HTR-8/SVneo (cell line): ENCODE measurements at regions not wholly inside any gene's neighbourhood (a gene's known extent, or its start where the extent isn't known, plus 50 kb on each side); places are given as distances from the start of the nearest gene placed in this dataset.

Experiments
- DNase-seq: peaks from one replicate; pipeline ENCODE4 v3.0.0; 2011; ENCODE audit warnings: low spot score, mixed read lengths; ENCODE audit not compliant: insufficient read length
- FAIRE-seq: peaks from 2 replicates; lab custom pipeline; 2011; peaks lifted over from hg19 to GRCh38; lab: Jason Lieb, UNC

DNA sequence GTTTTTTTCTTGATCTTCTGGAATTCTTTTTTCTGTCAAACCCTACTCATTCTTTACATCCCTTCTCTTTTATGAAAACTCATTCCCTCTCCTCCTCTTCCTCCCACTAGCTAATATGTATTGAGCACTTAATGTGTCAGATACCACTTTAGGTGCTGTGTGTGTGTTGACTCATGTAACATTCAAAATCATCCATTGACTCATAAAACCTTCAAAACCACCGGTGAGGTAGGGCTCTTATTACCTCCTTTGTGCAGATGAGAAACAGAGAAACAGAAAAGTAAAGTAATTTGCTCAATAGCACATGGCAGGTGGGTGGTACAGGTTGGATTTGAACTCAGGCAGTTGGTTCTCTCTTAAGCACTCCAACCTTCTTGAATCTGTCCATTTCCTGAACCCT, 136.3 kb upstream of the NEDD9 start:
- no peak for FAIRE-seq
- DNase-seq: no peak

DNA sequence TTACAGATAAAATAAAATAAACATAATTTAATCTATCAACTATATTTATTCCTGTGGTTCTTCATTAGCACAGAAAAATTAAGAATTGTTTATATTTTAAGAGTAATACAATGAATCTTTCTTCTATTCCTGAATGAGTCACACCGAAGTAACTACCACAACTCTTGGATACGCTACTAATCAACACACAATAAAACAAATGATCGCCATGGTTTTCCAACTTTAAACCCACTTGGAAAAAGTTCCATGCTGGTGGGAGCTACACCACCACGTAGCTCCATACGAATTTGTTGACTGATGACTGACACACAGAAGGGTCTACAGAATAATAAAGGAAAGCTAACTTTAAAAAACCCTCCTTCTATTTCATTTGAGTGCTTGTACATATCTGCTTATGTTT, 135.8 kb upstream of the NEDD9 start:
- no peak for FAIRE-seq
- DNase-seq: no peak

- no peak for DNase-seq
- FAIRE-seq: no peak
Measured at GRCh38 chr6:11367638-11368199, 135.3 kb upstream of the NEDD9 start.

DNA sequence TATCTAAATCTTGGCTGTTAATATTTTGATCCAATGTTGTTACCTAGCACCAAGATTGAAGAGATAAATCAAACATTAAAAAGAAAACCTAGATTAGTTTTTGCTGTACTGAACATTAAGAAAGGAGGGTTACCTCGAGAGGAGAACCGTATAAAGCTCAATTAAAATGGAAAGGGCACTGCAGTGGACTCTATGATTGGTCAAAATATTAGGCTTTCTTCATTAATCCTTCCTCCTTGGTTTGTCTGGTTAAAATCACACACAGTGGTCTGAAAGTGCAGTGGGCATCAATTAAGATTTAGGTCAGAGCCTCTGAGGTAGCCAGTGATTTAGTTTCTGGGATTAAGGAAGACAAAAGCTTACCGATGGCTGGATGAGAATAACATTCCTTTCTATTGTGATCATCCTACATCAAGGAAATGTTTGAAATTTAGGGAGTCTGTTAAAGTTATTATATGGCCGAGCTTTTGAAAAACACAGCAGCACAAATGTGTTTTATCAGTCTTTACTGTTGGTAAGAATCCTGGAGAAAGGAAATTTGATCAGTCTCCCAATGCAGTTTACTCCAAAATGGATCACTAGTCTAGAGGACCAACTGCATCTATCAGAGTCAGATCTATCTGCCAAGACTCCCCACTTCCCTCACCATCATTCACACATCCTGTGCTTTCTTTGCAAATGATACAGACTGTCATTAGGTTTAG, 134.6 kb upstream of the NEDD9 start:
- peak; percentile 22 for DNase-seq
- FAIRE-seq: no peak

GRCh38 chr6:11366183-11366933, 133.9 kb upstream of the NEDD9 start:
- no peak for DNase-seq
- FAIRE-seq: no peak

DNA sequence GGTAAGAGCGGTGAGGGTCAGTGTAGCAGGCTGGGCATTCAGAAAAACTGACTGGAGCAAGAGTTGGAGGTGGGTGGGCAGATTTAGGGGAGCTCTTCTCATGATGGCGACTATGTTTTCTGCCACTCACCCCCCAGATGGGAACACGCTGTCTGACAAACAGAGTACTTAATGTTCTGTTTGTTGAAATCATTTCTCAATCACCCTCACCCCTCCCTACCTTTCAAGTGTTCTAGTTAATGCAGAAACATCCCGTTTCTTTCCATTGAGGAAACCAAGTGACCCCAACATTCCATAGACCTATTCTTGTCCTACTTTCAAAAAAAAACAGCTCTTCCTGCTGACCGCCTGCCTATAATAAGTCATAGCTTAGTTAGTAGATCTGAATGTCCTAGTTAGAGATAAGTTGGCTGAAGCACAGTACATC, 132.5 kb upstream of the NEDD9 start:
- DNase-seq (no peak), FAIRE-seq (peak; percentile 49)

DNA sequence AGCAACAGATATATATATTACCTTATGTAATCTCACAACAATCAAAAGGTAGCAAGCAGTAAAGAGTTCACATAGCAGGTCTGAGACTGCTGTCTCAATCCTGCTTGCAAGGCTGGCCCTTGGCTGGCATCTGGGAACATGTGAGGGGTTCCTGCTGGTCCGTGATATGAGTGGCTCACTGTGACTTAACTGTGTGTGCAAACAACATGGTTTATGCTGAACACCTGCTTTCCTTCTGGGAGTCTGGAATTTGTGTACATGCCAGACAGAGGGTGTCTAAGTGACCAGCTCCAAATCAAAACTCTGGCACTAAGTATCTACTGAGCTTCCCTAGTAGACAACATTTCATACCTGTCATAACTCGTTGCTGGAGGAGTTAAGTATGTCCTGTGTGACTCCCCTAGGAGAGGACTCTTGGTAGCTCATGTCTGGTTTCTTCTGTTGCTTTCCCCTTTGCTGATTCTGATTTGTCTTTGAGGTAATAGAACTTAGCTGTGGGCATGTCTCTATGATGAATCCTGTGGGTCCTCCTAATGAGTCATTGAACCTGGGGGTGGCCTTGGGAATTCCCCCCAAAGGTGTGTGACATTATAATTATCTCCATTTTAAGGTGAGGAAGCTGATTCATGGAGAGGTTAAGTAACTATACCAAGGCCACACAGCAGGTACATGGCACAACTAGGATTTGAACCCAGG, 131.6 kb upstream of the NEDD9 start:
- no peak for FAIRE-seq
- no peak for DNase-seq

DNA sequence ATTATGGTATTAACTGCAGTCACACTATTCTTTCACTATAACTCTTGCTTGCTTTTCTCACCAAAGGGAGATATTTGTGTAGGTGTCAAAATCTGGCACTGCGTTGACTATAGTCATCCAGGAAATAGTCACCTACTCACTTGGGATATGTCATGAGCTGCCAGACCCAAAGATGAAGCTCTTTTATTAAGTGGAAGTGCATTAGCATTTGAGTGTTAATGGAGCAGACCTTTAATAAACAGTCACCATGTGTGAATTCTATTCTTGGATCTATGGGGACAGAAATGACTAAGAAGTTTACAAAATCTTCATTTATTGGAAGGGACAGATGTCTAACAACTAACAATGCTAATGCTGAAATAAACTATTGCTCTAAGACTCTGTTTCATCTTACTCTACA, 130.1 kb upstream of the NEDD9 start:
- FAIRE-seq (no peak), DNase-seq (no peak)

DNA sequence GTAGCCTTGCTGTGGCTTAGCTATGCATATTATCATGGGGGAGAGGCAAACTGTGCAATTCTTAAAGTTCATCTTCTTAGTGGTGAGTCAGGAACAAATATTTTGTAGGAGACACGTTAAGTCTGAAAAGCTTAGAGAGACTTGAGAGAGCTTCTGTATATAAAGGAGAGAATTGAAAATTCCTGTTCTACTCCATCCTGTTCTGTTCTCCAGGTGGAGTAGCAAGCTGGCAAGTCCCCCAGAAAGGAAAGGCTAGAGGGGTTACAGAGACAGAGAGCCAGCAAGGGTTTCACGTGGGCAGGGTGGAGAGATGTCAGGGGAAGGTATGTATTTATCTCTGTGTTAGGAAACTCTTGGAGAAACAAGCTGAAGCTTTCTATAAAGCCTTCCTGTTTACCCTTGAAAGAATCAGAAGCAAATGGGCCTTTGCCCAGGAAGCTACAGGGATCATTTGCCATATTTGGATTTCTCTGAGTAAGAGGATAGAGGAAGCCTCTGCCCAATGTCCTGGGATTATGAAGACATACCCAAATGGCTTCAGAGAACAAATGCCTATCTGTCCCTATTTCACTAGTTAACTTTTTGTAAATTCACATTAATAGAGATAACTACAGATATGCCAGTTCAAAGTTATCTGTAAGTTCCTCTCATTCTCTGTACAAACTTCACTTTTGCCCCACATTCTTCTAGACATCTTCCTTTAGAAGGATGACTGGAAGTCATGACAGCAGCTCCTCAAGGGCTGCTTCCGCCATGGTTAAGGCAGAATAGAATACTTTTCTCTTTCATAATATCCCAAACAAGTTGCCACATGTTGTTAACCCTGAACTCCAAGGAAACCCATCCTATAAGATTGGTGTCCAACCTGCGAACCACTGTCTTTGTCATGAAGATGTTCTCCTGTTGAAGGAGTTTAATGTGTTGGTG, 126.7 kb upstream of the NEDD9 start:
- DNase-seq: no peak
- FAIRE-seq: no peak

GRCh38 chr6:11357285-11357684, 124.8 kb upstream of the NEDD9 start:
- no peak for DNase-seq
- FAIRE-seq: no peak

- no peak for FAIRE-seq
- no peak for DNase-seq
Measured at GRCh38 chr6:11356404-11357155, 124.1 kb upstream of the NEDD9 start.

GRCh38 chr6:11353921-11354389, 121.5 kb upstream of the NEDD9 start:
- no peak for DNase-seq
- FAIRE-seq: no peak

- DNase-seq: no peak
- no peak for FAIRE-seq
Measured at GRCh38 chr6:11350294-11350693, 117.8 kb upstream of the NEDD9 start.

DNA sequence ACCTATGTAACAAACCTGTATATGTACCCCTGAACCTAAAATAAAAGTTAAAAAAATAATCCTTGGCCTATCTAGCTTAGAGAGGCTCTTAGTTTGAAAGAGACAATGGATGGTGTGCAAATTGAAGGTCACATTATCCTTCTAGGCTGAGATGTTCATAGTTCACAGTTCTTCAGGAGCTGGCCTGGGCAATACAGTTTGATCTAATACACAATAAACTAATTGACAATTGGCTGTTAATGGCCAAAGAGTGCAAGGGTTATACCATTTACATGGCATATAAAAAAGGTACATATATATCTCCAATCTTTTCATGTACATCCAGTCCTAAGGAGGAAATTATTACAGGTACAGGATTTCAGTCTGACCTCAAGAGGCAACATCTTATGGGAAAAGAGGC, 117.4 kb upstream of the NEDD9 start:
- FAIRE-seq (no peak), DNase-seq (no peak)

DNA sequence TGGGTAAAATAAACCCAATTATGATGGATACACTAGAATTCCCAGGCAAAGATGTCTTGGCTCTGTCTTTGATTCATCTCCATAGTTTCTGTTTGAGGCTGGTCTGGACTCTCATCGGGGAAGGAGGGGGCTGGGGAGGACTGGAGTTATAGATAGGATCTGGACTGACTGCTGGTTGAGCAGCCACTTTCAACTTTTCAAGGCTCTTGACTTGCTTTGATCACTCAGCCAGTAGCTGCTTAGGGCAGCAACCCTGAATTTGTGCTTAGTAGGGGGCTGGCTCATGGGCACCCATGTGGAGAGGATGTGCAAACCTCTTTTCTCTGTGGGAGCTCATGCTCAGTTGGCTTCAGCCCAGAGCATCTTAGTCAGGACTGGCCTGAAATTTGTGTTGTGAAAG, 114.0 kb upstream of the NEDD9 start:
- DNase-seq: no peak
- no peak for FAIRE-seq

- FAIRE-seq: no peak
- DNase-seq: no peak
Measured at GRCh38 chr6:11345536-11345935, 113.1 kb upstream of the NEDD9 start.

- peak; percentile 36 for FAIRE-seq
- DNase-seq: no peak
Measured at GRCh38 chr6:11343963-11344723, 111.7 kb upstream of the NEDD9 start.

DNA sequence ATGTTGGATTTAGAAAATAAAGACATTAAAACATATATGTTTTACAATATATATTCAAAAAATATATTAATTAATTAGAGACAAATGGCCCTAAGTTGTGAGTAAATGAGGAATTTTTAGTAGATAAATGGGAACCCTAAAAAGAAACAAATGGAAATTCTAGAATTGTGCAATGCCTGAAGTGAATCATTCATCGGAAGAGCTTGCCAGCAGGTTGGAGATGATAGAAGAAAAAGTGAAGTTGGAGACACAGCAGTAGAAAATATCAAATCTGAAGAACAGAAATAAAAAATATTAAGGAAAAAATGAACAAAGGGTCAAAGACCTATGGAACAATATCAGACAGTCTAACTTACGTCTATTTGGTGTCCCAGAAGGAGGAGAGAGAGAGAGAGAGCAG, 109.4 kb upstream of the NEDD9 start:
- FAIRE-seq (no peak), DNase-seq (no peak)
